ENCODE measurements at regions not wholly inside any gene's neighbourhood (a gene's known extent, or its start where the extent isn't known, plus 50 kb on each side); places are given as distances from the start of the nearest gene placed in this dataset.

DNA sequence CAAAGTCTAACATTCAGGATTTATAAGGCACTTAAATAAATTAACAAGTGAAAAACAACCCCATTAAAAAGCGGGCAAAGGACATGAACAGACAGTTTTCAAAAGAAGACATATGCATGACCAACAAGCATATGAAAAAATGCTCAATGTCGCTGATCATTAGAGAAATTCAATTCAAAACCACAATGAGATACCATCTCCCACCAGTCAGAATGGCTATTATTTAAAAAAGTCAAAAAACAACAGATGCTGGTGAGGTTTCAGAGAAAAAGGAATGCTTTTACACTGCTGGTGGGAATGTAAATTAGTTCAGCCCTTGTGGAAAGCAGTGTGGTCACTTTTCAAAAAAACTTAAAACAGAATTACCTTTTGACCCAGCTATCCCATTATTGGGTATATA is 60.7 kb upstream of the BDKRB2 start:
- no peak overlapping the region for H3K4me3 Mint-ChIP-seq
- H3K4me3 ChIP-seq (ENCODE audit: low read depth, low read length) = no peak overlapping the region
- H3K4me1 ChIP-seq (ENCODE audit: control insufficient read depth, insufficient read depth, low read length, poor library complexity, severe bottlenecking) = no peaks in the 10 kb centered on the region
- H3K36me3 Mint-ChIP-seq = no peaks in the 10 kb centered on the region
- ATAC-seq (ENCODE audit: low read depth in 2 of 2) (no peak), DNase-seq (no peak)
- H3K27me3 Mint-ChIP-seq = peaks cover 24% of the 10 kb centered on the region
- no peak overlapping the region for H3K27ac Mint-ChIP-seq
- H3K4me1 Mint-ChIP-seq = no peaks in the 10 kb centered on the region
- no peaks in the 10 kb centered on the region for H3K36me3 ChIP-seq (ENCODE audit: control insufficient read depth, insufficient read depth, low read length)
- H3K9me3 ChIP-seq (ENCODE audit: control insufficient read depth in 2 of 2, low read length in 2 of 2) = no peaks in the 10 kb centered on the region
- H3K27ac ChIP-seq (ENCODE audit: insufficient read depth, low read length, poor library complexity, severe bottlenecking) = no peak overlapping the region
- peaks cover 9% of the 10 kb centered on the region for H3K27me3 ChIP-seq (ENCODE audit: control insufficient read depth, insufficient read depth, low read length)
- H3K9me3 Mint-ChIP-seq = peaks cover 0 to 4% (median 3%) of the 10 kb centered on the region in 7 donors

DNA sequence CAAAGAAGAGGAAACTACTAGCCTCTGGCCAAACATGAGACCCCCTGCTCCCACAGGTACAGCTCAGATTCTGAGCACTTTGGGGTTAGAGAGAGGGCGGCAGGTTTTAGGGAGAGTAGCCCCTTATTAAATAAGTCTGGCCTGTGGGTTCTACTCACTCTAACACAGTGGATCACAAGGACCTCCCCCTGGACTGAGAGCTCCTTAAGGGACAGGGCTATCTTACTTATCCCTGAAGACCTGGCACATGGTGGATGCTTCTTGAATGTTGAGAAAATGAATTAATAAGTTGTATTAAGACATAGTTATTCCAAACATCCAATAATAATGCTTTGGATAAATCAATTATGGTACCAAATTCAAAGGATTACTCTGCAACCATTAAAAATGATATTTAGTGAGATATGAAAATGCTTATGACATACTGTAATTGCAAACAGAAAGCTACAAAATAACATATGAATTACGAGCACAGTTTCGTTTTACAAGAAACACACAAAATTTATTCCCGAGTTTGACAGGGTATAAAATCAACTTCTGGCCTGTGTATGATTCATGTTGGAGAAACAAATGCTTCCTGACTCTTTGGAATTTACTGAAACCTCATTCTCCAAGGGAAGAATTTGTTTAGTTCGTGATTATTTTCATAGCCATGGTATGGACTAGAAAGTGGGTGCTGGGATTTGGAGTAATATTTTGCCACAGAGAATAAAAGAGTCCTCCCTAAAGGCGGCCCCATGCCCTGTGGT is 59.3 kb upstream of the BDKRB2 start:
- Histone ChIP-seq H3K36me3 (ENCODE audit: control insufficient read depth, insufficient read depth, low read length) (no peaks in the 10 kb centered on the region), H3K27ac (ENCODE audit: insufficient read depth, low read length, poor library complexity, severe bottlenecking) (no peak overlapping the region), H3K27me3 (ENCODE audit: control insufficient read depth, insufficient read depth, low read length) (peaks cover 9% of the 10 kb centered on the region), H3K9me3 (ENCODE audit: control insufficient read depth in 2 of 2, low read length in 2 of 2) (no peaks in the 10 kb centered on the region), H3K4me3 (ENCODE audit: low read depth, low read length) (no peak overlapping the region), H3K4me1 (ENCODE audit: control insufficient read depth, insufficient read depth, low read length, poor library complexity, severe bottlenecking) (no peaks in the 10 kb centered on the region)
- ATAC-seq (ENCODE audit: low read depth in 2 of 2) = no peak
- Mint-ChIP-seq H3K9me3 (peaks cover 0 to 7% (median 3%) of the 10 kb centered on the region in 7 donors), H3K27me3 (peaks cover 29% of the 10 kb centered on the region), H3K27ac (no peak overlapping the region), H3K36me3 (no peaks in the 10 kb centered on the region), H3K4me3 (no peak overlapping the region), H3K4me1 (no peaks in the 10 kb centered on the region)
- no peak for DNase-seq

DNA sequence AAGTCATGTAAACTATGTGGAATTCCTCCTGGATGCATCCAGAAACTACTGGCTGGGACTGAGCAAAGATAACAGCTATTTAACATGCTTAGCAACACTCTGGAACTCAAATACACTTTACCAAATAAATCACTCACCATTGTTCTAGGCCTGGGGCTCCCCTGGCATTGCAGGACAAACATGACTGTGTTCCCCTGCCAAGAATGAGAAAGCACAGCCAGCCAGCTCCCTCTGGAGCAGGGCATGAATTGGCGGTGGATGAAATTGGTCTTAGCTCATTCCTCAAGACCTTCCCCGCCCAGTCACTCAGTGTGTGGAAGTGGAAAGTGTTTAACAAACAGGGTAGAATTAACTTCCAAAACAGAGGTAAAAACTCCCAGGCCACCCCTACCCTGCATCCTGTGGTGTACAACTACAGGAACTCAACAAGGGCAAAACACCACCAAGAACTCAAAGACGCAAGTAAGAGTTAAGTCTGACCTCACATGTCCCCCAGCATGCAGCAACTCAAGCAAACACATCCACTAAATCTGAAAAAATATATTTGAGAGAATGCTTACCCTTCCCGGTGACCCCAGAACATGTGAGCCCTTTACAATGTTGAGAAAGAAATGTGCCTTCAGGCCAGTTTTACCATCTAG is 58.4 kb upstream of the BDKRB2 start:
- H3K27me3 Mint-ChIP-seq = peaks cover 32% of the 10 kb centered on the region
- Histone ChIP-seq H3K9me3 (ENCODE audit: control insufficient read depth in 2 of 2, low read length in 2 of 2) (no peaks in the 10 kb centered on the region), H3K4me1 (ENCODE audit: control insufficient read depth, insufficient read depth, low read length, poor library complexity, severe bottlenecking) (no peaks in the 10 kb centered on the region), H3K27me3 (ENCODE audit: control insufficient read depth, insufficient read depth, low read length) (peaks cover 9% of the 10 kb centered on the region), H3K27ac (ENCODE audit: insufficient read depth, low read length, poor library complexity, severe bottlenecking) (no peak overlapping the region), H3K4me3 (ENCODE audit: low read depth, low read length) (no peak overlapping the region), H3K36me3 (ENCODE audit: control insufficient read depth, insufficient read depth, low read length) (no peaks in the 10 kb centered on the region)
- no peak for DNase-seq
- H3K4me1 Mint-ChIP-seq = no peaks in the 10 kb centered on the region
- no peak overlapping the region for H3K27ac Mint-ChIP-seq
- no peak for ATAC-seq (ENCODE audit: low read depth in 2 of 2)
- no peaks in the 10 kb centered on the region for H3K36me3 Mint-ChIP-seq
- peaks cover 0 to 7% (median 3%) of the 10 kb centered on the region in 7 donors for H3K9me3 Mint-ChIP-seq
- H3K4me3 Mint-ChIP-seq = no peak overlapping the region

DNA sequence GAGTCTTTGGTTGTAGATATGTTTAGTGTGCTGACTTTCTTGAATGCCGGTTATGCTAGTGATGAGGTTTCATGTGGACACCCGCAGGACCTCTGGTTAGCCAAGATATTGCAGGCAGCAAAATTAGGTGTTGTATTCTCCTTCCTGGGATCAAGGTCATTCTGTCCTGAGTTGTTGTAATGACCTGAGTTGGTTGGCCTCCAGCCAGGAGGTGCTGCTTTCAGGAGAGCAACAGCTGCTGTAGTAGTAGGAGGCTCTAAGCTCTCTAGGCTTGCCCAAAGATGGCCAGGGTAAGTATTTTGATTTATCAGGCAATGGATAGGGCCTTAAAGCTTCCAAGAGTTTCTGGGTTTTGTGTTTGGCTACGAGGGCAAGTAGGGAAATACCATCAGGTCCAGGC is 56.0 kb upstream of the BDKRB2 start:
- Histone ChIP-seq H3K4me1 (ENCODE audit: control insufficient read depth, insufficient read depth, low read length, poor library complexity, severe bottlenecking) (no peaks in the 10 kb centered on the region), H3K36me3 (ENCODE audit: control insufficient read depth, insufficient read depth, low read length) (no peaks in the 10 kb centered on the region), H3K4me3 (ENCODE audit: low read depth, low read length) (no peak overlapping the region), H3K27ac (ENCODE audit: insufficient read depth, low read length, poor library complexity, severe bottlenecking) (no peak overlapping the region), H3K9me3 (ENCODE audit: control insufficient read depth in 2 of 2, low read length in 2 of 2) (no peaks in the 10 kb centered on the region), H3K27me3 (ENCODE audit: control insufficient read depth, insufficient read depth, low read length) (peaks cover 9% of the 10 kb centered on the region)
- Mint-ChIP-seq H3K36me3 (no peaks in the 10 kb centered on the region), H3K9me3 (peaks cover 0 to 5% (median under 1%) of the 10 kb centered on the region in 7 donors), H3K27ac (peak overlapping the region in 1 of 3 donors; percentile 53), H3K27me3 (peaks cover 31% of the 10 kb centered on the region), H3K4me3 (no peak overlapping the region), H3K4me1 (no peaks in the 10 kb centered on the region)
- ATAC-seq (ENCODE audit: low read depth in 2 of 2) = no peak
- no peak for DNase-seq

DNA sequence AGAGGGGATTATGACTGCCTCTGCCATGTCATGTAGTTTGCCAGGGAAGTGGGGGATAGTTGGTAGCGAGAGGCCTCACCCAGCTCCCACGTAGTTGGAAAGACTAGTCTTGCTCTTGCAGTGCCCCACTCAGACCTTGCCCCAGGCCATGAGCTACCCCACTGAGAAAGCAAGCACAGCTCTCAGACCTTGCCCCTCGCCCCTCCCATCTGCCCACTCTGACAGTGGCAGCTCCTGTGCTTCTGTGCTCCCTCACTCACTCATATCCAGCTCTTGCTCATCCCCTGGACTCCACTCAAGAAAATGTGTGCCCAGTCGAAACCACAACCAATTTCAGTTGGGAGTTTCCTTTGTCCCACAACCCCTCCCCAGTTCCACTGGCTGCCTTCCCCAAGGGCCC is 55.5 kb upstream of the BDKRB2 start:
- Histone ChIP-seq H3K27me3 (ENCODE audit: control insufficient read depth, insufficient read depth, low read length) (peaks cover 7% of the 10 kb centered on the region), H3K4me3 (ENCODE audit: low read depth, low read length) (no peak overlapping the region), H3K27ac (ENCODE audit: insufficient read depth, low read length, poor library complexity, severe bottlenecking) (no peak overlapping the region), H3K4me1 (ENCODE audit: control insufficient read depth, insufficient read depth, low read length, poor library complexity, severe bottlenecking) (no peaks in the 10 kb centered on the region), H3K36me3 (ENCODE audit: control insufficient read depth, insufficient read depth, low read length) (no peaks in the 10 kb centered on the region), H3K9me3 (ENCODE audit: control insufficient read depth in 2 of 2, low read length in 2 of 2) (no peaks in the 10 kb centered on the region)
- H3K4me3 Mint-ChIP-seq = no peak overlapping the region
- H3K9me3 Mint-ChIP-seq = peaks cover 0 to 5% (median 0%) of the 10 kb centered on the region in 7 donors
- DNase-seq (no peak), ATAC-seq (ENCODE audit: low read depth in 2 of 2) (no peak)
- no peak overlapping the region for H3K27ac Mint-ChIP-seq
- H3K4me1 Mint-ChIP-seq = no peaks in the 10 kb centered on the region
- no peaks in the 10 kb centered on the region for H3K36me3 Mint-ChIP-seq
- H3K27me3 Mint-ChIP-seq = peaks cover 29% of the 10 kb centered on the region

DNA sequence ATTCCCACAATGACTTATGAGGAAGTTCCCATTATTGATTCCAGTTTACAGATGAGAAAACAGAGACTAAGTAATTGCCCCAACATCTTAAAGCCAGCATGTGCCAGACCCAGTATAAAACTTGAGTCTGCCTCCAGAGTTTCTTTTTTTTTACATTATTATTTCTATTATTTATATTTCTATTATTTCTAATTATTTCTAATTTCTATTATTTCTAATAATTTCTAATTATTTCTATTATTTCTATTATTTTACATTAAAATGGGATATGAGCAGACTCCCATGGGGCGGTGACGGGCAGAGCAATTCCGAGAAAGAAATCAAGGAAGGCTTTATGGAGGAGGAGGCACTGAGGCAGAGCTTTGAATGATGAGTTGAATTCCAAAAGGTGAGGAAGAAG is 54.4 kb upstream of the BDKRB2 start:
- ATAC-seq (ENCODE audit: low read depth in 2 of 2) = no peak
- Histone ChIP-seq H3K9me3 (ENCODE audit: control insufficient read depth in 2 of 2, low read length in 2 of 2) (no peaks in the 10 kb centered on the region), H3K4me3 (ENCODE audit: low read depth, low read length) (no peak overlapping the region), H3K27ac (ENCODE audit: insufficient read depth, low read length, poor library complexity, severe bottlenecking) (no peak overlapping the region), H3K27me3 (ENCODE audit: control insufficient read depth, insufficient read depth, low read length) (peaks cover 2% of the 10 kb centered on the region), H3K36me3 (ENCODE audit: control insufficient read depth, insufficient read depth, low read length) (no peaks in the 10 kb centered on the region), H3K4me1 (ENCODE audit: control insufficient read depth, insufficient read depth, low read length, poor library complexity, severe bottlenecking) (no peaks in the 10 kb centered on the region)
- Mint-ChIP-seq H3K36me3 (no peaks in the 10 kb centered on the region), H3K9me3 (peaks cover 0 to 5% (median 0%) of the 10 kb centered on the region in 7 donors), H3K27ac (no peak overlapping the region), H3K27me3 (peaks cover 28% of the 10 kb centered on the region), H3K4me3 (no peak overlapping the region), H3K4me1 (no peaks in the 10 kb centered on the region)
- DNase-seq = no peak

GRCh38 chr14:96151242-96151641 is 53.4 kb upstream of the BDKRB2 start:
- ATAC-seq (ENCODE audit: low read depth in 2 of 2) (no peak), DNase-seq (no peak)
- peaks cover 0 to 5% (median 0%) of the 10 kb centered on the region in 7 donors for H3K9me3 Mint-ChIP-seq
- Histone ChIP-seq H3K27ac (ENCODE audit: insufficient read depth, low read length, poor library complexity, severe bottlenecking) (no peak overlapping the region), H3K36me3 (ENCODE audit: control insufficient read depth, insufficient read depth, low read length) (no peaks in the 10 kb centered on the region), H3K4me1 (ENCODE audit: control insufficient read depth, insufficient read depth, low read length, poor library complexity, severe bottlenecking) (no peaks in the 10 kb centered on the region), H3K4me3 (ENCODE audit: low read depth, low read length) (no peak overlapping the region), H3K27me3 (ENCODE audit: control insufficient read depth, insufficient read depth, low read length) (peaks cover 2% of the 10 kb centered on the region), H3K9me3 (ENCODE audit: control insufficient read depth in 2 of 2, low read length in 2 of 2) (no peaks in the 10 kb centered on the region)
- H3K27ac Mint-ChIP-seq = no peak overlapping the region
- peaks cover 25% of the 10 kb centered on the region for H3K27me3 Mint-ChIP-seq
- H3K36me3 Mint-ChIP-seq = no peaks in the 10 kb centered on the region
- H3K4me1 Mint-ChIP-seq = no peaks in the 10 kb centered on the region
- H3K4me3 Mint-ChIP-seq = no peak overlapping the region

GRCh38 chr14:96153003-96153402 is 51.6 kb upstream of the BDKRB2 start:
- Histone ChIP-seq H3K4me1 (ENCODE audit: control insufficient read depth, insufficient read depth, low read length, poor library complexity, severe bottlenecking) (no peaks in the 10 kb centered on the region), H3K27ac (ENCODE audit: insufficient read depth, low read length, poor library complexity, severe bottlenecking) (no peak overlapping the region), H3K27me3 (ENCODE audit: control insufficient read depth, insufficient read depth, low read length) (no peaks in the 10 kb centered on the region), H3K9me3 (ENCODE audit: control insufficient read depth in 2 of 2, low read length in 2 of 2) (no peaks in the 10 kb centered on the region), H3K36me3 (ENCODE audit: control insufficient read depth, insufficient read depth, low read length) (no peaks in the 10 kb centered on the region), H3K4me3 (ENCODE audit: low read depth, low read length) (no peak overlapping the region)
- H3K4me3 Mint-ChIP-seq = no peak overlapping the region
- no peak for ATAC-seq (ENCODE audit: low read depth in 2 of 2)
- H3K9me3 Mint-ChIP-seq = peaks cover 0 to 4% (median 0%) of the 10 kb centered on the region in 7 donors
- H3K4me1 Mint-ChIP-seq = no peaks in the 10 kb centered on the region
- peaks cover 16% of the 10 kb centered on the region for H3K27me3 Mint-ChIP-seq
- no peak overlapping the region for H3K27ac Mint-ChIP-seq
- no peaks in the 10 kb centered on the region for H3K36me3 Mint-ChIP-seq
- DNase-seq = no peak

Data from CD4-positive, CD25-positive, alpha-beta regulatory T cell (primary cell).